GM12875 (cell line): ENCODE measurements at regions not wholly inside any gene's neighbourhood (a gene's known extent, or its start where the extent isn't known, plus 50 kb on each side); places are given as distances from the start of the nearest gene placed in this dataset.

Experiments
- H3K4me3 ChIP-seq: one replicate; pipeline ENCODE4 v1.5.1; 2011; ENCODE audit warnings: low read depth, low read length, control low read depth
- TF ChIP-seq, protein P1 (sequence below): IDR thresholded peaks from 2 replicates; pipeline ENCODE4 v1.5.1; 2011; ENCODE audit warnings: low read depth, mild to moderate bottlenecking, control low read depth, inconsistent platforms, low read length, moderate library complexity, borderline replicate concordance; ENCODE audit not compliant: insufficient read depth

DNA sequence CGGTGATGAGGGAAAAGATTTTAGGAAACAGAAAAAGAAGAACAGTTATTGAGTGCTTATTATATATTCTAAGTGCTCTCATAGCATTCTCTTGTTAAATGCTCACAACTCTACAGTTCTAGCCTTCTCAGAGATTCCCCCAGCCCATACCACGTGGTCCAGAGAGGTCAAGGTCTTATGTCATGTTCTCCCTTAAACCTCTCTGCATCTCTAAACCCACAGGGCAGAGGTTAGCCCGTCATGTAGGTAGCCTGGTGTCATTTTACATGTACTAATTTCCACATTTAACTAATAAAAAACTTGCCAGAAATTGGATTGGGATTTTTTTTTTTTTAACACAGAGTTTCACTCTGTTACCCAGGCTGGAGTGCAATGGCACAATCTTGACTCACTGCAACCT lies 178.0 kb downstream of the CEMIP2 start:
- H3K4me3 ChIP-seq: no peak overlapping the region
- TF ChIP-seq, protein P1, sequence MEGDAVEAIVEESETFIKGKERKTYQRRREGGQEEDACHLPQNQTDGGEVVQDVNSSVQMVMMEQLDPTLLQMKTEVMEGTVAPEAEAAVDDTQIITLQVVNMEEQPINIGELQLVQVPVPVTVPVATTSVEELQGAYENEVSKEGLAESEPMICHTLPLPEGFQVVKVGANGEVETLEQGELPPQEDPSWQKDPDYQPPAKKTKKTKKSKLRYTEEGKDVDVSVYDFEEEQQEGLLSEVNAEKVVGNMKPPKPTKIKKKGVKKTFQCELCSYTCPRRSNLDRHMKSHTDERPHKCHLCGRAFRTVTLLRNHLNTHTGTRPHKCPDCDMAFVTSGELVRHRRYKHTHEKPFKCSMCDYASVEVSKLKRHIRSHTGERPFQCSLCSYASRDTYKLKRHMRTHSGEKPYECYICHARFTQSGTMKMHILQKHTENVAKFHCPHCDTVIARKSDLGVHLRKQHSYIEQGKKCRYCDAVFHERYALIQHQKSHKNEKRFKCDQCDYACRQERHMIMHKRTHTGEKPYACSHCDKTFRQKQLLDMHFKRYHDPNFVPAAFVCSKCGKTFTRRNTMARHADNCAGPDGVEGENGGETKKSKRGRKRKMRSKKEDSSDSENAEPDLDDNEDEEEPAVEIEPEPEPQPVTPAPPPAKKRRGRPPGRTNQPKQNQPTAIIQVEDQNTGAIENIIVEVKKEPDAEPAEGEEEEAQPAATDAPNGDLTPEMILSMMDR: no peak

DNA sequence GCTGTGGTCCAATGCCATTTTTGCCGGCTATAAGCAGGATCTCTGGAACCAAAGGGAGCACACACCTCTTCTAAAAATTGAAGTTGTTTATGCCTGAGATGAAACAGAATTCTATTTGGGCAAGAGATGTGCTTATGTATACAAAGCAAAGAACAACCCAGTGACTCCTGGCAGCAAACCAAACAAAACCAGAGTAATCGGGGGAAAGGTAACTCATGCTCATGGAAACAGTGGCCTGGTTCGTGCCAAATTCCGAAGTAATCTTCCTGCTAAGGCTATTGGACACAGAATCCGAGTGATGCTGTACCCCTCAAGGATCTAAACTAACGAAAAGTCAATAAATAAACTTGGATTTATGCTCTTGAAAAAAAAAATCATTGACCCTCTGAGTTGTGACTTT lies 178.7 kb downstream of the CEMIP2 start:
- TF ChIP-seq, protein P1: no peak
- H3K4me3 ChIP-seq: no peak overlapping the region

DNA sequence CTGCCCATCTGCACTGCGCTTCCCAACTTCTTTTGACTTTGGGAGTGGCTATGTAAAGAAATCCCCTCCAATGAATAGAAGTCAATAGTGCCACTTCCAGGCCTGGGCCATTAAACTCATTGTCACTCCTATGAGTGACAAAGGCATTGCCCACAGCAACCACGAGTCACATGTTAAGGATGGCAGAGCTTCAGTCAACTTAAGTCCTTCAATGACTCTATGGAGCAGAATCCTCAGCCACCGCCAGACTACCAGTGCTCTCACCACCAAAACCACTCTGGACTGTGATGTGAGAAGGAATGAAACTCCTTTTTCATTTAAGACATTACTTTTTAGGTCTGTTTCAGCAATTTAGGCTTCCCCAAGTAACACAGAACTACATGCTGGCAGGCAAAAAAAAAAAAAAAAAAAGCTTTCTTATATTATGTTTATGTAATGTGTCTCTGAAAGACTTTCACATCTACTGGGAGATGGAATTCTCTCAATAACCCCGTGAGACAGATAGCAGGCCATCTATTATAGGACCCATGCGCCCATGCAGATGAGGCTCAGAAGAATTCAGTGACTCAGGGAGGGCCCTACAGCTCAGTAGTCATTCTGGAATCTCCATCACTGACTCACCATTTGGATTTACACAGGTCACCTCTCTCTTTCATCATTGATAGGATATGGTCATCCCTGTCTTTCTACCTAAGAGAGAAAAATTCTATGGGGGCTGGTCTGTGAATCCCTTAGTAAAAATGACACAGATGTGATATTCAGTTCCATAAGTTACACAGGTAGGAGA lies 180.5 kb downstream of the CEMIP2 start:
- TF ChIP-seq, protein P1: no peak
- no peak overlapping the region for H3K4me3 ChIP-seq

- H3K4me3 ChIP-seq: no peak overlapping the region
- TF ChIP-seq, protein P1: no peak
These were observed 184.5 kb downstream of the CEMIP2 start for GRCh38 chr9:71583792-71584191.

GRCh38 chr9:71582347-71582746 lies 186.0 kb downstream of the CEMIP2 start:
- TF ChIP-seq, protein P1: no peak
- no peak overlapping the region for H3K4me3 ChIP-seq

- no peak overlapping the region for H3K4me3 ChIP-seq
- TF ChIP-seq, protein P1: no peak
These were observed 187.2 kb downstream of the CEMIP2 start for GRCh38 chr9:71581101-71581500.

- H3K4me3 ChIP-seq: no peak overlapping the region
- TF ChIP-seq, protein P1: no peak
These were observed 197.1 kb downstream of the CEMIP2 start for GRCh38 chr9:71571186-71571585.
